GM18951 (cell line): ENCODE measurements at regions not wholly inside any gene's neighbourhood (a gene's known extent, or its start where the extent isn't known, plus 50 kb on each side); places are given as distances from the start of the nearest gene placed in this dataset.

Experiments
- POLR2A ChIP-seq: IDR thresholded peaks from 4 replicates; pipeline ENCODE4 v1.6.1; 2011; ENCODE audit warnings: mild to moderate bottlenecking; ENCODE audit not compliant: insufficient read length, insufficient read depth; ENCODE audit errors: extremely low read depth
- in situ Hi-C: fragments of 300-500 bp; cut with MboI; formaldehyde crosslinking; loops from one replicate; pipeline ENCODE4 v1.12.0; 2022; ENCODE audit warnings: low sequenced_read_pairs, mixed read lengths, inconsistent platforms; ENCODE audit not compliant: unreplicated experiment

DNA sequence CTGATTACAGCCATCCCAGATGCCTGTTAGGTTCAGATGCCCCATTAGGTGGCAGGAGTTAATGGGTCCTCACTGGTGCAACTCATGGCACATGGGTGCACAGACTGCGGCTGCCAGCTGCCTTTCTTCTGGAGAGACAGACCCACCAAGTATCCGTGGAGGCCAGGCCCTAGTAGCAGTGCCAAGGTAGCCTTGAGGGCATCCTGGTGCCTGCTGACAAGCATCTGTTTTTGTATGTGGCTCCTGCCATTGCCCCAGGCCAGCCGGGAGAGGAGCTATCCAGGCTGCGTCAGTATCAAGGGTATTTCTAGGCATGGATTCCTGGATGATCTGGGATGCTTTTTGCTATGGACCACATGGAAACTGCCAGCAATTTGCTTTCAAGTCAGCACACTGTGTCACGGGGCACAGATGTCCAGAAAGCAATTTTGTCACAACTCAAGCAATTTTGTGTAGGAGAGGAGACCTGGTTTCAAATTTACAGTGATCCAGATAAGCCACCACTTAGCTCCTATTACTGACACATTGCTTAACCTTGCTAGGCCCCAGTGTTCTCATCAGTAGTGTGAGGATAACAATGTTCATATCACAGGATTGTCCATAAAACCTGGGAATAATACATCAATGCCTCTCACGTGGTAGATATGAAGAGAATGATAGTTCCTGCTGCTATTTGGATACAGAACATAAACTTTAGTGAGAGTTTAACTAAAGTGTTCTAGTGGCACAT lies 815.1 kb upstream of the RAB6C start:
- no peak for TF ChIP-seq POLR2A
- in situ Hi-C loops = no loop called here

DNA sequence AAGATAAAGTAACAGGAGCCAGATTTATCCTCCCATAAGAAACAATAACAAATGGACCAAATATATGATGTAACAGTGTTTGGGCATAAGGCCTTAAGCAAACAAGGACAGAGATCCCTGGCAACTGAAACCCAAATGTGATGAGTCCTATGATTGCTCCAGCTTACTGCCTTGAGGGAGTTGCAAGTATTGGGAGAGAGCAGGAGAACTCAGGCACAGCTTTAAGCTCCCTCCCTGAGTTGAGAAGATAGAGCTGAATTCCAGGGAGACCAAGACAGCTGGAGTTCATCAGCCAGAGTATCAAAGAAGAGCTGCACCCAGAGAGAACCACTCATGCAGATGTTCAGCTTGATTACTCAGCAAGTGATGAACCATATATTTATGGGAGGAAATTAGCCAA lies 814.5 kb upstream of the RAB6C start:
- in situ Hi-C loops = no loop called here
- no peak for TF ChIP-seq POLR2A

GRCh38 chr2:129167456-129167855 lies 812.0 kb upstream of the RAB6C start:
- in situ Hi-C loops = no loop called here
- TF ChIP-seq POLR2A = no peak

DNA sequence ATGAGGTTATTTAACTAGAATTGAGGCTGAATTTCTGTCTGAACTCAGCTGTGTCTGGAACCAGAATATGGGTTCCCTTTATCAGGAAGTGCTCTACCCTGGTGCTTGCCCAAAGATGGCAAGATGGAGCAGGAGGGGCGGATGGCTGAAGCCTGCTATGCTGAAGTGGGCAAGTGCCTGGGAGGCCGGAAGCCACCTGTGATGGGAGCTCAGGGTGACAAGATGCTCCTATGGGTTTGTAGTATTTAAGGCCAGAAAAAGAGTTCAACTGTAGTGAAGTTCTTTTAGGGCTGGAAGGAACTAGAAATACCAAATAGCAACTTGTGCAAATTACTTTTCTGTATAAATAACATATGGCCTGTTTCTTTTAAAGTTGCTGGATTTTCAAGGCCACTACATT lies 808.9 kb upstream of the RAB6C start:
- in situ Hi-C loops = no loop called here
- TF ChIP-seq POLR2A = no peak

GRCh38 chr2:129174143-129174542 lies 805.3 kb upstream of the RAB6C start:
- in situ Hi-C loops = no loop called here
- TF ChIP-seq POLR2A = no peak

GRCh38 chr2:129175051-129175450 lies 804.4 kb upstream of the RAB6C start:
- TF ChIP-seq POLR2A = no peak
- in situ Hi-C loops = no loop called here

DNA sequence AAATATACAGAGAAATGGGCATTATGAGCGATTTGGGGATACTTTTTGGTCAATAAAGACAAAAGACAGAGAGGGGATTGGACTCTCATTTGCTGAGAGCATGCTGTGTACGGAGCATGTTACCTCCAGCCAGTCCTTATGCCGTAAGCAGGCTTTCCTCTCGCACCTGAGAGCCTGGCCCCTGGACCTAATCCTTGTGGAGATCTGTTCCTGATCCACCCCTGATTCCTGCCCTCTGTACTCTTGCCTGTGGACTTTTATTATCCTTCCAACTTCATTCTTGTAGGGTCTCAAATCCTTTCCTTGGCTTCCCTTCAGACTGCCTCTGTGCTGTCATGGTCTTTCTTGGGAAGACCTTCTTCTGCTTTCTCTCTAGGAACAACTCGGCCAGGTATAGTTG lies 803.1 kb upstream of the RAB6C start:
- in situ Hi-C loops = no loop called here
- TF ChIP-seq POLR2A = no peak

- in situ Hi-C loops = no loop called here
- TF ChIP-seq POLR2A = no peak
Measured at GRCh38 chr2:129178356-129178755, 801.1 kb upstream of the RAB6C start.

- TF ChIP-seq POLR2A = no peak
- in situ Hi-C loops = no loop called here
Measured at GRCh38 chr2:129179199-129179598, 800.3 kb upstream of the RAB6C start.

DNA sequence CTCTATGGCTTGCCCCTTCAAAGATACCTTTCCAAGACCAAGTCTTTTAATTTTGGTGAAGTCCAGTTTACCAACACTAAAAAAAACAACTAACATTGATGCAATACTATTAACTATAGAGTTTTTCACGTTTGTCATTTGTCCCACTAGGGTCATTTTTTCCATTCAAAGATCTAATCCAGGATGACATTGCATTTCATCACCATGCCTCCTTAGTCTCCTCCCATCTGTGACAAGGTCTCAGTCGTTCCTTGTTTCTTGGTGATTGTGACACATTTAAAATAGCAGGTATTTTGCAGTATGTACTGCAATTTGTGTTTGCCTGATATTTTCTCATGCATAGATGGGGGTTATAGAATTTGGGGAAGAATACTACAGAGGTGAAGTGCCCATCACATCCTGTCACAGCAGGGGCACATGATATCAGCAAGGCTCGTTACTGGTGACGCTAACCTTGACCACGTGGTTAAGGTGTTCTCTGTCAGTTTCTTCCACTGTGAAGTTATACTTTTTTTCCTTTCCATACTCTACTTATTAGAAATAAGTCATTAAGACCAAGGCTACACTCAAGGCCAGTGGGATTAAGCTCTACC lies 799.2 kb upstream of the RAB6C start:
- no peak for TF ChIP-seq POLR2A

GRCh38 chr2:129181433-129181832 lies 798.0 kb upstream of the RAB6C start:
- in situ Hi-C loops = no loop called here

More for the DNA sequence above, 799.2 kb upstream of the RAB6C start:
- in situ Hi-C loops = no loop called here

DNA sequence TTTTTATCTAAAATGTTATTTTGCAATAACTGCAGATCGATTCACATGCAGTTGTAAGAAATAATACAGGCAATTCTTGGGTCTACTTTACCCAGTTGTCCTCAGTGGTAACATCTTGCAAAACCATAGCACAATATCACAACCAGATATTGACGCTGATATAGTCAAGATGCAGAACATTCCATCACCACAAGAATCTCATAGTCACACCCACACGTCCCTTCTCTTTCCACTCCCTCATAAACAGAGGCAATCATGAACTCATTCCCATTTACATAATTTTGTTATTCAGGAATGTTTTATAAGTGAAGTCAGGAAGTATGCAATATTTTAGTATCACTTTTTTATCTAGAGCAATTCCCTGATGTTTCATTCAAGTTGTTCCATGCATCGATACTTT lies 797.5 kb upstream of the RAB6C start:
- TF ChIP-seq POLR2A = no peak
- in situ Hi-C loops = no loop called here

More at GRCh38 chr2:129181433-129181832, 798.0 kb upstream of the RAB6C start:
- no peak for TF ChIP-seq POLR2A

DNA sequence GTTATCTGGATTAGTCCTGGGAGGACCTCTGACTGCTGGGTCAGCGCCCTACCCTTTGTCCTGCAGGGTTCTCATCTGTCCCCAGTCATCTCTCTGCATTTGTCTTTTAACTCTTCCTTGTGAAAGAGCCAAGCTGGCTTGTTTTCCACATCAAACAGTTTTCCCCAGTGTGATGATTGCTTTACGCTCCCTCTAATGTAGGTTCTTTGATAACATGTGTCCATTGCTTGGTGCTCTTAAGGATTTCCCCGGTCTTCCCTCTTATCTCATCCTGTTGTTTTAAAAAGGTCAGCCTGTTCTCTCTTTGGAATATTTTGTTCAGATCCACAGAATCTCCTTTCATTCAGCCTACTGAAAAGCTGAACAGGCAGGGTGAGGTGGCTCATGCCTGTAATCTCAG lies 792.1 kb upstream of the RAB6C start:
- in situ Hi-C loops = no loop called here

DNA sequence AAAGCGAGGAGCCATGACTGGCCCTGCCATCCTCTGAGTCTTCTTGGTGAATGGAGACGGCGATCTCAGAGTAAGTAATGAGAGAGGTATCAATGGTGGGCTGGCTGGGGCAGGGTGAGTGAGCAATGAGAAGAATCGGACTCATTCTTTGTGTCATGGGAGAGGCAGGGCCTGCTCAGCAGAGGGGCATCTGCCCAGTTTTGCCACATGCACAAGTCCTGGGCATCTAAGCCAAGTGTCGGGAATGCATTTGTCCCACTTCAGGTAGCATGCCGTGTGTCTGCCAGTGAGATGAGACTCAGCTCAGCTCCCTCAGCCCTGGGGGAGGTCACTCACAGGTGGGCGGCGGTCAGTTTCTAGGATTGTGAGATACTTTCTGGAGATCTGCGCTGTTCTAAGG lies 791.0 kb upstream of the RAB6C start:
- no peak for TF ChIP-seq POLR2A
- in situ Hi-C loops = no loop called here

More for the DNA sequence above, 792.1 kb upstream of the RAB6C start:
- TF ChIP-seq POLR2A = no peak
